Esophagus muscularis mucosa (tissue), 4 donors: ENCODE measurements at regions not wholly inside any gene's neighbourhood (a gene's known extent, or its start where the extent isn't known, plus 50 kb on each side); places are given as distances from the start of the nearest gene placed in this dataset.
"Not testable (repeated sequence)": the region's sequence is repeated elsewhere in the genome, so short reads cannot be mapped to it uniquely, and the experiment has no call there.

ENCODE experiments used
- EP300 ChIP-seq: sonication (generic); formaldehyde crosslinking; IDR thresholded peaks from one replicate; pipeline ENCODE4 v1.6.1; 2017; ENCODE audit warnings: antibody characterized with exemption
- POLR2AphosphoS5 ChIP-seq, 2 donors: sonication (generic); formaldehyde crosslinking; IDR thresholded peaks; one replicate each; pipeline ENCODE4 v1.6.1; 2017; ENCODE audit warnings: antibody characterized with exemption in 2 of 2
- TF ChIP-seq, protein P1 (sequence below), 3 experiments: fragments of 200-600 bp in 2 of 3; fragments of 450-650 bp in 1 of 3; sonication (generic) in 2 of 3; IDR thresholded peaks; one replicate each; pipeline ENCODE4 v1.5.1; 2017 to 2019; ENCODE audit warnings: antibody characterized with exemption in 3 of 3, mild to moderate bottlenecking in 2 of 3, moderate library complexity in 1 of 3

DNA sequence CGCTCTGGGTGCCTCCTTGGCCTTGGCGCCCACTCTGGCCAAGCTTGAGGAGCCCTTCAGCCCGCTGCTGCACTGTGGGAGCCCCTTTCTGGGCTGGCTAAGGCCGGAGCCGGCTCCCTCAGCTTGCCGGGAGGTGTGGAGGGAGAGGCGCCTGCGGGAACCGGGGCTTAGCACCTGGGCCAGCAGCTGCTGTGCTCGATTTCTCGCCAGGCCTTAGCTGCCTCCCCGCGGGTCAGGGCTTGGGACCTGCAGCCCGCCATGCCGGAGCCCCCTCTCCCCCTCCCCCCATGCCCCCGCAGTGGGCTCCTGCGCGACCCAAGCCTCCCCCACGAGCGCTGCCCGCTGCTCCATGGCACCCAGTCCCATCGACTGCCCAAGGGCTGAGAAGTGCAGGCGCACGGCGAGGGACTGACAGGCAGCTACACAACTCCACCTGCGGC is 782.4 kb downstream of the METTL15 start:
- TF ChIP-seq, protein P1, sequence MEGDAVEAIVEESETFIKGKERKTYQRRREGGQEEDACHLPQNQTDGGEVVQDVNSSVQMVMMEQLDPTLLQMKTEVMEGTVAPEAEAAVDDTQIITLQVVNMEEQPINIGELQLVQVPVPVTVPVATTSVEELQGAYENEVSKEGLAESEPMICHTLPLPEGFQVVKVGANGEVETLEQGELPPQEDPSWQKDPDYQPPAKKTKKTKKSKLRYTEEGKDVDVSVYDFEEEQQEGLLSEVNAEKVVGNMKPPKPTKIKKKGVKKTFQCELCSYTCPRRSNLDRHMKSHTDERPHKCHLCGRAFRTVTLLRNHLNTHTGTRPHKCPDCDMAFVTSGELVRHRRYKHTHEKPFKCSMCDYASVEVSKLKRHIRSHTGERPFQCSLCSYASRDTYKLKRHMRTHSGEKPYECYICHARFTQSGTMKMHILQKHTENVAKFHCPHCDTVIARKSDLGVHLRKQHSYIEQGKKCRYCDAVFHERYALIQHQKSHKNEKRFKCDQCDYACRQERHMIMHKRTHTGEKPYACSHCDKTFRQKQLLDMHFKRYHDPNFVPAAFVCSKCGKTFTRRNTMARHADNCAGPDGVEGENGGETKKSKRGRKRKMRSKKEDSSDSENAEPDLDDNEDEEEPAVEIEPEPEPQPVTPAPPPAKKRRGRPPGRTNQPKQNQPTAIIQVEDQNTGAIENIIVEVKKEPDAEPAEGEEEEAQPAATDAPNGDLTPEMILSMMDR (IDR thresholded peaks at IDR 0.05) = not testable (repeated sequence)
- TF ChIP-seq POLR2AphosphoS5 (IDR thresholded peaks at IDR 0.05); EP300: not testable (repeated sequence)
